ENCODE measurements at regions not wholly inside any gene's neighbourhood (a gene's known extent, or its start where the extent isn't known, plus 50 kb on each side); places are given as distances from the start of the nearest gene placed in this dataset.

DNA sequence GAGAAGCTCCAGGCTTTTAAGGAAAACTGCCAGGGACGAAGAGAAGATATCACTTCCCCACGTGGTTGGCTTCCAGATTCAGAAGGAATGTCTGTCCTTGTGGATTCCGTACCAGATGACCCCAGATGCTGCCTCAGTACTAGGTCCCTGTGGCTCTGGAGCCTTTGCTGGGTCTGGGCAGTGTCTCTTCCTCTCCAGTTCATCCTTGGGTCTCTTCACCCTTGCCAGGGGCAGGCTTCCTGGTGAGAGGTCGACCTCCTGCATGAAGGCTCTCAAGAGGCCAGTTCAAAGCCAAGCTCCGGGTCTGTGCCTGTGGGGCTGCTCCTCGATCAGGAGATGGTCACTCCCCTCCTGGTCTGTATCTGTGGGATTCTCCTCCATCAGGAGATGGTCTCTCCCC lies 74.7 kb upstream of the B3GAT1 start:
- peak in 1 of 5 donors; percentile 1 for DNase-seq
- intact Hi-C loops (cut with DNase I) = no loop called here
- Histone ChIP-seq H3K4me1 (ENCODE audit: insufficient read depth) (no peaks in the 10 kb centered on the region), H3K27ac (no peak overlapping the region), H3K4me3 (no peak overlapping the region), H3K27me3 (no peaks in the 10 kb centered on the region), H3K9me3 (no peaks in the 10 kb centered on the region), H3K36me3 (no peaks in the 10 kb centered on the region)
- 57 to 79% (median 58%) methylated on average over 6 of the region's 6 CpGs for WGBS, 3 donors
- TF ChIP-seq, protein P1, sequence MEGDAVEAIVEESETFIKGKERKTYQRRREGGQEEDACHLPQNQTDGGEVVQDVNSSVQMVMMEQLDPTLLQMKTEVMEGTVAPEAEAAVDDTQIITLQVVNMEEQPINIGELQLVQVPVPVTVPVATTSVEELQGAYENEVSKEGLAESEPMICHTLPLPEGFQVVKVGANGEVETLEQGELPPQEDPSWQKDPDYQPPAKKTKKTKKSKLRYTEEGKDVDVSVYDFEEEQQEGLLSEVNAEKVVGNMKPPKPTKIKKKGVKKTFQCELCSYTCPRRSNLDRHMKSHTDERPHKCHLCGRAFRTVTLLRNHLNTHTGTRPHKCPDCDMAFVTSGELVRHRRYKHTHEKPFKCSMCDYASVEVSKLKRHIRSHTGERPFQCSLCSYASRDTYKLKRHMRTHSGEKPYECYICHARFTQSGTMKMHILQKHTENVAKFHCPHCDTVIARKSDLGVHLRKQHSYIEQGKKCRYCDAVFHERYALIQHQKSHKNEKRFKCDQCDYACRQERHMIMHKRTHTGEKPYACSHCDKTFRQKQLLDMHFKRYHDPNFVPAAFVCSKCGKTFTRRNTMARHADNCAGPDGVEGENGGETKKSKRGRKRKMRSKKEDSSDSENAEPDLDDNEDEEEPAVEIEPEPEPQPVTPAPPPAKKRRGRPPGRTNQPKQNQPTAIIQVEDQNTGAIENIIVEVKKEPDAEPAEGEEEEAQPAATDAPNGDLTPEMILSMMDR (IDR thresholded peaks at IDR 0.05) = no peak
- no peak for TF ChIP-seq EP300 (IDR thresholded peaks at IDR 0.05)
- no peak for TF ChIP-seq POLR2A (IDR thresholded peaks at IDR 0.05)

DNA sequence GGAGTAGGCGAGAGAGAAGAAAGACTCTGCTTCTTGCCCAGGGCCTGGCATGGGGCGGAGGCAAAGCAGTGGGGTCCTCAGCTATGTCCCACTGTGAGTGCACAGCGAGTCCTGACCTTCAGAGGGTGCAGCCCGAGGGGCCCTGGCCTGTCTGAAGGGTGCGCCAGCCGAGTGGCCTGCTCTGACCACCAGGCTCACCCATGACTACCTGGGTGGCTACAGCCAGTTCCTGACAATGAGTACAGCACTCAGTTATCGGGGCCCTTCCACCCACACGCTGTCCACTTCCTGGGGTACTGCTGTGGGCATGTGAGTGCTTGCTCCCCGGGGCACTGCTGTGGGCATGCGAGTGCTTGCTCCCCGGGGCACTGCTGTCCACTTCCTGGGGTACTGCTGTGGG lies 74.1 kb upstream of the B3GAT1 start:
- Histone ChIP-seq H3K4me3 (no peak overlapping the region), H3K27me3 (no peaks in the 10 kb centered on the region), H3K4me1 (ENCODE audit: insufficient read depth) (no peaks in the 10 kb centered on the region), H3K27ac (no peak overlapping the region), H3K9me3 (no peaks in the 10 kb centered on the region), H3K36me3 (no peaks in the 10 kb centered on the region)
- TF ChIP-seq, protein P1 (IDR thresholded peaks at IDR 0.05) = no peak
- TF ChIP-seq POLR2A (IDR thresholded peaks at IDR 0.05) (no peak), EP300 (IDR thresholded peaks at IDR 0.05) (no peak)
- 79 to 87% (median 82%) methylated on average over 8 to 11 of the region's 11 CpGs for WGBS, 3 donors
- intact Hi-C loops (cut with DNase I) = no loop called here
- no peak for DNase-seq

DNA sequence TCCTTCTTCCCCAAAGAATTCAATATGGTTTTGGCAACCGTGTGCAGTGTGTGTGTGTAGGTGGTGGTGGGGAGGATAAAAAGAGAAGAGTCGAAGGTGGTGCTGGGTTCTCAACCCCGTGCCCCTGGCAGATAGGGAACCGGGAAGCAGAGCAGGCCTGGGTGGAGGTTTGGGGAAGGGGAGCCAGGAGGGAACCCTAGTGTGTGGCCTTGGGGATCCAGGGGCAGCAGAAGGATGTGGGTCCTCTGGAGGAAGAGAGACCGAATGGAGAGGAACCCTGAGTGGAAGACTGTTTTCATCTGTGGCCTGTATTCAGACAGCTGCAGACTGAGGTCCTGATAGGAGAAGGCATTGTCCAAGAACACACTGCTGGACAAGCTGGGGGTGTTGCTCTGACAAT lies 73.3 kb upstream of the B3GAT1 start:
- TF ChIP-seq EP300 (IDR thresholded peaks at IDR 0.05) = no peak
- TF ChIP-seq, protein P1 (IDR thresholded peaks at IDR 0.05) = no peak
- Histone ChIP-seq H3K4me1 (ENCODE audit: insufficient read depth) (no peaks in the 10 kb centered on the region), H3K36me3 (no peaks in the 10 kb centered on the region), H3K4me3 (no peak overlapping the region), H3K27me3 (no peaks in the 10 kb centered on the region), H3K9me3 (no peaks in the 10 kb centered on the region), H3K27ac (no peak overlapping the region)
- 63 to 73% (median 66%) methylated on average over 5 of the region's 5 CpGs for WGBS, 3 donors
- intact Hi-C loops (cut with DNase I) = no loop called here
- no peak for DNase-seq

DNA sequence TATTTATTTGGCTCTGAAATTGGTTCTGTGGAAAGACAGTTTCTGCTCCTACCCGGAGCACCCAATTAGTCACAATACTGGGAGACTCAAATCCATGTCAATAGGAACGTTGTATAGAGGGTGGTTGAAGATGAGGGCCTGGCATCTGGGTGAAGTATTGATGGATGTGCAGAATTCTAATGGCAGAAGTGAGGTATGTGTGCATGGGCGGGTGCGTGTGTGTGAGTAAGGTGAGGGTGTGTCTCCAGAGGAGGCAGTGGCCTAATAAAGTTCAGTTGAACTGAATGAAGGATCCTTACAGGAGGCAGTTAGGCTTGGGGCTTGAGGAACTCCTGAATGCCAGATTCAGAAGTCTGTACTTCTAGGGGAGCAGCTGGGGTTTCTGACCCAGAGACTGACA lies 71.8 kb upstream of the B3GAT1 start:
- no peak overlapping the region for H3K4me3 ChIP-seq
- 59 to 84% (median 75%) methylated on average over 4 of the region's 4 CpGs for WGBS, 3 donors
- H3K4me1 ChIP-seq (ENCODE audit: insufficient read depth) = no peaks in the 10 kb centered on the region
- TF ChIP-seq EP300 (IDR thresholded peaks at IDR 0.05) = no peak
- TF ChIP-seq POLR2A (IDR thresholded peaks at IDR 0.05) = no peak
- TF ChIP-seq, protein P1 (IDR thresholded peaks at IDR 0.05) = no peak
- no peaks in the 10 kb centered on the region for H3K9me3 ChIP-seq
- H3K27ac ChIP-seq = no peak overlapping the region
- H3K36me3 ChIP-seq = no peaks in the 10 kb centered on the region
- intact Hi-C loops (cut with DNase I) = no loop called here
- no peak for DNase-seq
- H3K27me3 ChIP-seq = no peaks in the 10 kb centered on the region

DNA sequence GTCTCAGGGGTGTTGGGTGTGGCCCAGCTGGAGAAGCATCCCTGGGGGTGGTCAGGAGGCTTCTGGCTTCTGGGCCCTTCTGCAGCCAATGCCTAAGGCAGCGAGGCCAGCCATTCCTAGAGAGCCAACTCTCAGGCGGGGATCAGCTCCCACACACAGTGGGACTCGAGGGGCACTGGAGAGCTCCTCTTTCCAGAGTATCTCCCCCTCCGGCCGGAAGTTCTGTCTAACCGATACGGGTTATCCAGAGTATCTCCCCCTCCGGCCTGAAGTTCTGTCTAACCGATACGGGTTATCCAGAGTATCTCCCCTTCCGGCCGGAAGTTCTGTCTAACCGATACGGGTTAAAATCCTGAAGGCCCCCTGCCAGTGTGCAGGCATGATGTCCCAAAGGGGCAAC lies 71.2 kb upstream of the B3GAT1 start:
- no peaks in the 10 kb centered on the region for H3K4me1 ChIP-seq (ENCODE audit: insufficient read depth)
- H3K27me3 ChIP-seq = no peaks in the 10 kb centered on the region
- no peak overlapping the region for H3K4me3 ChIP-seq
- no peak overlapping the region for H3K27ac ChIP-seq
- no peaks in the 10 kb centered on the region for H3K36me3 ChIP-seq
- no peaks in the 10 kb centered on the region for H3K9me3 ChIP-seq
- intact Hi-C loops (cut with DNase I) = no loop called here
- WGBS, 3 donors = 81 to 86% (median 85%) methylated on average over 14 of the region's 14 CpGs
- no peak for DNase-seq
- no peak for TF ChIP-seq EP300 (IDR thresholded peaks at IDR 0.05)
- TF ChIP-seq, protein P1 (IDR thresholded peaks at IDR 0.05) = no peak
- no peak for TF ChIP-seq POLR2A (IDR thresholded peaks at IDR 0.05)
